Lower leg skin (tissue), 4 donors: ENCODE measurements at regions not wholly inside any gene's neighbourhood (a gene's known extent, or its start where the extent isn't known, plus 50 kb on each side); places are given as distances from the start of the nearest gene placed in this dataset.

Experiments
- DNase-seq, 2 donors: peaks; one replicate each; pipeline ENCODE4 v3.0.0-alpha.2; 2019; ENCODE audit warnings: low spot score in 2 of 2
- H3K4me3 ChIP-seq: fragments of 200-600 bp; sonication (generic); 2 replicates; pipeline ENCODE4 v1.5.1; 2017; ENCODE audit warnings: mild to moderate bottlenecking, low read depth; ENCODE audit not compliant: poor library complexity, severe bottlenecking
- CTCF ChIP-seq, 3 donors: fragments of 450-650 bp; IDR thresholded peaks; one replicate each; pipeline ENCODE4 v1.5.1; 2016; ENCODE audit warnings: antibody characterized with exemption in 3 of 3, mild to moderate bottlenecking in 3 of 3, moderate library complexity in 2 of 3
- POLR2A ChIP-seq, 2 donors: fragments of 450-650 bp; IDR thresholded peaks; one replicate each; pipeline ENCODE4 v1.6.1; 2016 to 2017; ENCODE audit warnings: antibody characterized with exemption in 2 of 2, mild to moderate bottlenecking in 1 of 2, moderate library complexity in 1 of 2
- WGBS, 2 donors: methylation state at CpG; one replicate each; pipeline ENCODE4 v1.1.5; 2018; 5-methylcytosine and 5-hydroxymethylcytosine counted together
- intact Hi-C: fragments of 100-400 bp; cut with DNase I; formaldehyde crosslinking; loops from one replicate; pipeline ENCODE4 v1.15.0; 2023; ENCODE audit warnings: low total_unique reads

GRCh38 chr13:99085139-99085807 is 107.4 kb upstream of the DOCK9 start:
- TF ChIP-seq CTCF (IDR thresholded peaks at IDR 0.05) (no peak), POLR2A (IDR thresholded peaks at IDR 0.05) (no peak)
- 17 to 31% methylated on average over 27 of the region's 27 CpGs for WGBS, 2 donors
- intact Hi-C loops: no loop called here
- peak in 1 of 2 donors; percentile 86 for DNase-seq
- H3K4me3 ChIP-seq: peak overlapping the region; percentile 57

- WGBS, 2 donors: 3 to 6% methylated on average over 13 to 29 of the region's 32 CpGs
- TF ChIP-seq POLR2A (IDR thresholded peaks at IDR 0.05) (no peak), CTCF (IDR thresholded peaks at IDR 0.05) (no peak)
- peak overlapping the region; percentile 57 for H3K4me3 ChIP-seq
- intact Hi-C loops: no loop called here
- DNase-seq: peak in 1 of 2 donors; percentile 91
These were observed 108.0 kb upstream of the DOCK9 start for GRCh38 chr13:99085808-99086266.

- WGBS, 2 donors: 0% methylated on average over 1 to 28 of the region's 130 CpGs
- TF ChIP-seq POLR2A (IDR thresholded peaks at IDR 0.05) (no peak), CTCF (IDR thresholded peaks at IDR 0.05) (no peak)
- DNase-seq: peak in 1 of 2 donors; percentile 88
These were observed 108.6 kb upstream of the DOCK9 start for GRCh38 chr13:99086267-99087097.

GRCh38 chr13:99087098-99087953 is 109.5 kb upstream of the DOCK9 start:
- TF ChIP-seq CTCF (IDR thresholded peaks at IDR 0.05) (no peak), POLR2A (IDR thresholded peaks at IDR 0.05) (peak in 1 of 2 donors; percentile 47)
- peak; percentile 86 to 98 for DNase-seq
- peak overlapping the region; percentile 86 for H3K4me3 ChIP-seq
- intact Hi-C loops: no loop called here
- 0% methylated on average over 21 to 32 of the region's 92 CpGs for WGBS, 2 donors

More at GRCh38 chr13:99086267-99087097, 108.6 kb upstream of the DOCK9 start:
- intact Hi-C loops: no loop called here
- peak overlapping the region; percentile 86 for H3K4me3 ChIP-seq

- DNase-seq: no peak
- intact Hi-C loops: no loop called here
- WGBS, 2 donors: 9 to 16% methylated on average over 16 of the region's 16 CpGs
- TF ChIP-seq CTCF (IDR thresholded peaks at IDR 0.05): no peak
- no peak for TF ChIP-seq POLR2A (IDR thresholded peaks at IDR 0.05)
- peak overlapping the region; percentile 86 for H3K4me3 ChIP-seq
These were observed 110.2 kb upstream of the DOCK9 start for GRCh38 chr13:99087954-99088491.
